Adipocyte (in vitro differentiated cells): ENCODE measurements at regions not wholly inside any gene's neighbourhood (a gene's known extent, or its start where the extent isn't known, plus 50 kb on each side); places are given as distances from the start of the nearest gene placed in this dataset.

Experiments
- DNase-seq: peaks from one replicate; pipeline ENCODE4 v3.0.0-alpha.2; 2015; ENCODE audit warnings: low read depth
- H3K27me3 ChIP-seq: replicated peaks from 2 replicates; pipeline ENCODE4 v1.7.0; 2013; ENCODE audit warnings: mild to moderate bottlenecking, low read length, moderate library complexity; ENCODE audit not compliant: control insufficient read depth, insufficient read depth
- H3K36me3 ChIP-seq: 2 replicates; pipeline ENCODE4 v1.7.0; 2013; ENCODE audit warnings: low read length, mild to moderate bottlenecking, moderate library complexity; ENCODE audit not compliant: control insufficient read depth, insufficient read depth, severe bottlenecking
- H3K4me1 ChIP-seq: 2 replicates; pipeline ENCODE4 v1.7.0; 2013; ENCODE audit warnings: mild to moderate bottlenecking, low read length, moderate library complexity; ENCODE audit not compliant: control insufficient read depth, insufficient read depth
- H3K4me3 ChIP-seq: 2 replicates; pipeline ENCODE4 v1.7.0; 2013; ENCODE audit warnings: mild to moderate bottlenecking, low read length, moderate library complexity
- H3K9ac ChIP-seq: 2 replicates; pipeline ENCODE4 v1.7.0; 2013; ENCODE audit warnings: mild to moderate bottlenecking, low read length, moderate library complexity
- H3K9me3 ChIP-seq: 2 replicates; pipeline ENCODE4 v1.7.0; 2013; ENCODE audit warnings: mild to moderate bottlenecking, low read length, moderate library complexity; ENCODE audit not compliant: control insufficient read depth

- no peaks in the 10 kb centered on the region for H3K4me1 ChIP-seq
- H3K27me3 ChIP-seq: peaks cover 4% of the 10 kb centered on the region
- H3K9me3 ChIP-seq: no peaks in the 10 kb centered on the region
- no peak overlapping the region for H3K4me3 ChIP-seq
- no peaks in the 10 kb centered on the region for H3K36me3 ChIP-seq
- DNase-seq: no peak
- H3K9ac ChIP-seq: no peak overlapping the region
Measured at GRCh38 chr5:136665331-136665730, 300.0 kb upstream of the TRPC7 start.

DNA sequence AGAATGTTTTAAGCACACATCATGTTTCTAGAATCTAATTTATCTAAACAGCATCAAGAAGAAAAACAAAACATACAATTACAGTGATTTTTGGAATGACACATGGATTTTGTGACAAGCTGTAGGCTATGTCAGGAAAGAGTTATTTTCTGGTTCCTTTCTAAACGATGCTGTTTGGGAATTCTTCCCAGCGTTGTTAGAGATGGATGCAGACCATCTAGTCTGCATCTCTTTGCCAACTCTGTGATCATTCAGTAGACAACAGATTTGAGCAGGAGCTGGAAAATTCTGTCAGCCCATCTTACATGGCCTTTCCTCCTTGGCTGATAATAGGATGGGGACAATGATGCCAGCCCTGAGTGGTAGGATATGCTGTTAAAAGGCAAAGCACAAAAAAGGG, 295.7 kb upstream of the TRPC7 start:
- H3K9me3 ChIP-seq: no peaks in the 10 kb centered on the region
- H3K4me3 ChIP-seq: no peak overlapping the region
- no peaks in the 10 kb centered on the region for H3K4me1 ChIP-seq
- H3K36me3 ChIP-seq: no peaks in the 10 kb centered on the region
- no peaks in the 10 kb centered on the region for H3K27me3 ChIP-seq
- DNase-seq: no peak
- H3K9ac ChIP-seq: no peak overlapping the region

- no peaks in the 10 kb centered on the region for H3K36me3 ChIP-seq
- H3K9ac ChIP-seq: no peak overlapping the region
- peak; percentile 6 for DNase-seq
- no peaks in the 10 kb centered on the region for H3K4me1 ChIP-seq
- H3K4me3 ChIP-seq: no peak overlapping the region
- no peaks in the 10 kb centered on the region for H3K27me3 ChIP-seq
- no peaks in the 10 kb centered on the region for H3K9me3 ChIP-seq
Measured at GRCh38 chr5:136656811-136657210, 291.5 kb upstream of the TRPC7 start.

- no peak overlapping the region for H3K9ac ChIP-seq
- H3K27me3 ChIP-seq: no peaks in the 10 kb centered on the region
- H3K36me3 ChIP-seq: no peaks in the 10 kb centered on the region
- no peaks in the 10 kb centered on the region for H3K4me1 ChIP-seq
- H3K9me3 ChIP-seq: no peaks in the 10 kb centered on the region
- H3K4me3 ChIP-seq: no peak overlapping the region
- no peak for DNase-seq
Measured at GRCh38 chr5:136655468-136655867, 290.1 kb upstream of the TRPC7 start.

DNA sequence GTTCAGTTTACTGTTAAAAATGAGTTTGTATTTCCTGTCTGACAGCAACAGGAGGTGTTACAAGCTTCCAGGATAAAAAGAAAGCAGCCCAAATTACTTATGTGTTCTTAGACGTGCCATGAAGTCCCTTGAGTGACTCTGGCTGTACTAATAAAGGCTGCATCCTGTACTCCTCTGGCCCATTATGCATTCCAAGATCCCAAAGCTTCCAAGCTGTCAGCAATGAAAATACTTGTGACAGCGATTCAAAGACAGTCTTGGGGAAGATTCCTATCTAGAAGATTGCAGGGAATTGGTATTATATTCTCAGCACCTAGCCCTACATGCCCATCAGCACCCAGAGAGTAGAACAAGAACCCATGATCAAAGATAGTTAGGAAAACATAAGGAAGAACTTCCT, 281.6 kb upstream of the TRPC7 start:
- no peaks in the 10 kb centered on the region for H3K4me1 ChIP-seq
- H3K9me3 ChIP-seq: no peaks in the 10 kb centered on the region
- H3K27me3 ChIP-seq: peaks cover 3% of the 10 kb centered on the region
- H3K9ac ChIP-seq: no peak overlapping the region
- no peak for DNase-seq
- H3K4me3 ChIP-seq: no peak overlapping the region
- no peaks in the 10 kb centered on the region for H3K36me3 ChIP-seq

DNA sequence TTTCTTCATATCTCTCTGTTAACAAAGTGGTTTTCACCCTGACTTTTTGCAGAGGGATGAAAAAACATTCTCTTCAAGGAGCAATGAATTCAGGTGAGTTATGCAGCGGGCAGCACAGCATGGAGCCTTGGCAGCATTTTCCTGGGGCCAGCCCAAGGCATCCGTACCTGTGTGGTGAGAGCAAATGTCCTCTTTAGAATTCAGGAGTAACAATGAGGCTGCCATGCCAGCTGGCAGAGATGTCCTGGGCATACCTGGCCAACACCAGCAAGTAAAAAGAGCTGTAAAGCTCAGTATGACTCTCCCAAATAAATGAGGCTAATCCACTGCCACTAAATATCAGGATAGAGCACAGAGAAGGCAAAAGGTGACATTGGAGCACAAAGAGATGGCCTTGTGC, 277.6 kb upstream of the TRPC7 start:
- Histone ChIP-seq H3K36me3 (no peaks in the 10 kb centered on the region), H3K9me3 (no peaks in the 10 kb centered on the region), H3K4me1 (no peaks in the 10 kb centered on the region), H3K4me3 (no peak overlapping the region), H3K9ac (no peak overlapping the region), H3K27me3 (peaks cover 12% of the 10 kb centered on the region)
- DNase-seq: no peak

DNA sequence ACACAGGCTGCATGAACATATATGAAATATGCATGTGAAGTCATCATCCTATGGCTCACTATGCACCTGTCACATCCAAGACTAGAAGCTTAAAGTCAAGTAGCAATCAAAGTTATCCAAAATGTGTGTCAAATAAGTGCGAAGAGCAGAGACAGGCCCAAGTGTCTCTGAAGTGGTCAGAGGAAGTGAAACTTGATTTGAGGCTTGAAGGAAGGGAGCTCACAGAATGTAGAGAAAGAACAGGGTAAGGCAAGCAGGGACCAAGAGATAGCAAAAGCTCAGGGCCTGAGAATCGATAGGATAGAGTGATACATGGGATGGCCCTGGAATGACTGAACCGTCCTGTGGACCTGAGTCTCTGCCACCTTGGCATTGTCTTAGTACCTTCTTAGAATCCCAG, 274.3 kb upstream of the TRPC7 start:
- no peaks in the 10 kb centered on the region for H3K36me3 ChIP-seq
- no peak overlapping the region for H3K9ac ChIP-seq
- H3K9me3 ChIP-seq: no peaks in the 10 kb centered on the region
- H3K27me3 ChIP-seq: peaks cover 17% of the 10 kb centered on the region
- no peak for DNase-seq
- H3K4me3 ChIP-seq: no peak overlapping the region
- H3K4me1 ChIP-seq: no peaks in the 10 kb centered on the region

GRCh38 chr5:136638084-136638483, 272.7 kb upstream of the TRPC7 start:
- DNase-seq: peak; percentile 9
- Histone ChIP-seq H3K27me3 (peaks cover 21% of the 10 kb centered on the region), H3K9ac (no peak overlapping the region), H3K9me3 (no peaks in the 10 kb centered on the region), H3K36me3 (no peaks in the 10 kb centered on the region), H3K4me1 (no peaks in the 10 kb centered on the region), H3K4me3 (no peak overlapping the region)

- Histone ChIP-seq H3K9ac (no peak overlapping the region), H3K4me3 (no peak overlapping the region), H3K9me3 (no peaks in the 10 kb centered on the region), H3K4me1 (no peaks in the 10 kb centered on the region), H3K27me3 (peaks cover 14% of the 10 kb centered on the region), H3K36me3 (no peaks in the 10 kb centered on the region)
- no peak for DNase-seq
Measured at GRCh38 chr5:136636001-136636400, 270.7 kb upstream of the TRPC7 start.

DNA sequence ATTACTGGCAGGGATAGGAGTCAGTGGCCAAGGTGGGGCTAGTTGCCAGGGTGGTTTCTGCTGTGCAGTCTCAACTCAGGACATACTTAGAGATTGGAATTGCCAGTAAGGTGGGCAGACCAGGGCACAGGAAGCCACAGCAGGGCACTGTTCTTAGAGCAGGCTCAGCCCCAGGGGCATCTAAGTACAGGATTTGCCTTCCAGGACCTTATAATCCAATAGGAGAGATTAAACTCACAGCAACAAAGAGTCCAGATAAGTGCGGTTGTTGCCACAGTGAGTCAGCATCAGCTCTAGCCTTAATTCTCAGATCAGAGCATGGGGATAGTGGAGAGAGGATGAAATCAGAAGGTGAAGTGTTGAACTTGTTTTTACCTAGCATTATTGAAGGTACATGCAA, 265.8 kb upstream of the TRPC7 start:
- Histone ChIP-seq H3K9ac (no peak overlapping the region), H3K4me1 (no peaks in the 10 kb centered on the region), H3K4me3 (no peak overlapping the region), H3K36me3 (no peaks in the 10 kb centered on the region), H3K9me3 (no peaks in the 10 kb centered on the region), H3K27me3 (peaks cover 10% of the 10 kb centered on the region)
- DNase-seq: no peak

GRCh38 chr5:136629125-136629792, 263.9 kb upstream of the TRPC7 start:
- peaks cover 4% of the 10 kb centered on the region for H3K27me3 ChIP-seq
- DNase-seq: no peak
- no peaks in the 10 kb centered on the region for H3K4me1 ChIP-seq
- no peak overlapping the region for H3K4me3 ChIP-seq
- H3K9ac ChIP-seq: no peak overlapping the region
- H3K9me3 ChIP-seq: no peaks in the 10 kb centered on the region
- H3K36me3 ChIP-seq: no peaks in the 10 kb centered on the region

- Histone ChIP-seq H3K4me3 (no peak overlapping the region), H3K9ac (no peak overlapping the region), H3K9me3 (no peaks in the 10 kb centered on the region), H3K4me1 (no peaks in the 10 kb centered on the region), H3K36me3 (no peaks in the 10 kb centered on the region), H3K27me3 (no peaks in the 10 kb centered on the region)
- DNase-seq: no peak
Measured at GRCh38 chr5:136626531-136626930, 261.2 kb upstream of the TRPC7 start.
